Karpas-422 (cell line): ENCODE measurements at regions not wholly inside any gene's neighbourhood (a gene's known extent, or its start where the extent isn't known, plus 50 kb on each side); places are given as distances from the start of the nearest gene placed in this dataset.

Experiments
- DNase-seq: peaks from one replicate; pipeline ENCODE4 v3.0.0-alpha.2; 2015
- H2AFZ ChIP-seq: fragments of 200-600 bp; sonication (generic); 2 replicates; pipeline ENCODE4 v1.6.1; 2014; ENCODE audit warnings: antibody characterized with exemption, low read length, mixed read lengths
- H3K27ac ChIP-seq: fragments of 200-600 bp; sonication (generic); 2 replicates; pipeline ENCODE4 v1.5.1; 2014; ENCODE audit warnings: mild to moderate bottlenecking, low read length, moderate library complexity
- H3K27me3 ChIP-seq: fragments of 200-600 bp; sonication (generic); 2 replicates; pipeline ENCODE4 v1.6.1; 2014; ENCODE audit warnings: low read length, mixed read lengths
- H3K36me3 ChIP-seq: fragments of 200-600 bp; sonication (generic); 2 replicates; pipeline ENCODE4 v1.6.1; 2014; ENCODE audit warnings: low read length, mixed read lengths; ENCODE audit not compliant: insufficient read depth
- H3K4me1 ChIP-seq: fragments of 200-600 bp; sonication (generic); 2 replicates; pipeline ENCODE4 v1.6.1; 2014; ENCODE audit warnings: mild to moderate bottlenecking, low read length, mixed read lengths
- H3K4me2 ChIP-seq: fragments of 200-600 bp; sonication (generic); 2 replicates; pipeline ENCODE4 v1.6.1; 2014; ENCODE audit warnings: low read length, low read depth, mild to moderate bottlenecking; ENCODE audit not compliant: poor library complexity, severe bottlenecking
- H3K4me3 ChIP-seq: fragments of 200-600 bp; sonication (generic); 2 replicates; pipeline ENCODE4 v1.5.1; 2014; ENCODE audit warnings: mild to moderate bottlenecking, antibody characterized with exemption, low read length, mixed read lengths
- H3K79me2 ChIP-seq: fragments of 200-600 bp; sonication (generic); 2 replicates; pipeline ENCODE4 v1.6.1; 2014; ENCODE audit warnings: mild to moderate bottlenecking, low read length, mixed read lengths
- H3K9ac ChIP-seq: fragments of 200-600 bp; sonication (generic); 2 replicates; pipeline ENCODE4 v1.6.0; 2014; ENCODE audit warnings: low read length
- H3K9me2 ChIP-seq: fragments of 200-600 bp; sonication (generic), shearing (Covaris generic); replicated peaks from 2 replicates; pipeline ENCODE4 v1.6.0; 2014; ENCODE audit warnings: mild to moderate bottlenecking, low read length, moderate library complexity; ENCODE audit not compliant: insufficient read depth
- H3K9me3 ChIP-seq: fragments of 300-700, 200-600 bp; sonication (generic); 2 replicates; pipeline ENCODE4 v1.6.1; 2014; ENCODE audit warnings: low read length, mixed read lengths
- H4K20me1 ChIP-seq: fragments of 200-600 bp; sonication (generic); 2 replicates; pipeline ENCODE4 v1.6.1; 2014; ENCODE audit warnings: mild to moderate bottlenecking, antibody characterized with exemption, low read length, low read depth; ENCODE audit not compliant: insufficient read depth

- Histone ChIP-seq H3K27me3 (no peaks in the 10 kb centered on the region; the same call in 1 of the 2 replicates), H3K4me2 (no peak overlapping the region)
- no peak for DNase-seq
Measured at GRCh38 chr10:131022369-131022768, 289.2 kb downstream of the TCERG1L start.

GRCh38 chr10:131022981-131023380 is 288.5 kb downstream of the TCERG1L start:
- no peak overlapping the region for H3K4me3 ChIP-seq
- H3K79me2 ChIP-seq: no peaks in the 10 kb centered on the region
- no peaks in the 10 kb centered on the region for H3K9me2 ChIP-seq
- H4K20me1 ChIP-seq: no peaks in the 10 kb centered on the region
- no peak overlapping the region for H3K4me2 ChIP-seq
- no peaks in the 10 kb centered on the region for H3K36me3 ChIP-seq
- no peak overlapping the region for H2AFZ ChIP-seq
- H3K27ac ChIP-seq: no peak overlapping the region
- no peaks in the 10 kb centered on the region for H3K27me3 ChIP-seq
- no peak overlapping the region for H3K9ac ChIP-seq
- no peaks in the 10 kb centered on the region for H3K9me3 ChIP-seq
- no peaks in the 10 kb centered on the region for H3K4me1 ChIP-seq
- no peak for DNase-seq

More at GRCh38 chr10:131022369-131022768, 289.2 kb downstream of the TCERG1L start:
- H3K4me3 ChIP-seq: no peak overlapping the region
- H2AFZ ChIP-seq: no peak overlapping the region
- no peak overlapping the region for H3K9ac ChIP-seq
- no peaks in the 10 kb centered on the region for H3K79me2 ChIP-seq
- H3K9me2 ChIP-seq: no peaks in the 10 kb centered on the region
- H3K27ac ChIP-seq: no peak overlapping the region
- H3K36me3 ChIP-seq: no peaks in the 10 kb centered on the region
- no peaks in the 10 kb centered on the region for H3K9me3 ChIP-seq
- no peaks in the 10 kb centered on the region for H3K4me1 ChIP-seq
- no peaks in the 10 kb centered on the region for H4K20me1 ChIP-seq

- Histone ChIP-seq H3K79me2 (no peaks in the 10 kb centered on the region), H3K4me2 (no peak overlapping the region), H3K9me3 (no peaks in the 10 kb centered on the region), H3K27ac (no peak overlapping the region), H3K4me3 (no peak overlapping the region), H2AFZ (no peak overlapping the region), H4K20me1 (no peaks in the 10 kb centered on the region), H3K4me1 (no peaks in the 10 kb centered on the region), H3K9ac (no peak overlapping the region), H3K9me2 (no peaks in the 10 kb centered on the region), H3K27me3 (no peaks in the 10 kb centered on the region), H3K36me3 (no peaks in the 10 kb centered on the region)
- DNase-seq: no peak
Measured at GRCh38 chr10:131024259-131025131, 287.0 kb downstream of the TCERG1L start.

DNA sequence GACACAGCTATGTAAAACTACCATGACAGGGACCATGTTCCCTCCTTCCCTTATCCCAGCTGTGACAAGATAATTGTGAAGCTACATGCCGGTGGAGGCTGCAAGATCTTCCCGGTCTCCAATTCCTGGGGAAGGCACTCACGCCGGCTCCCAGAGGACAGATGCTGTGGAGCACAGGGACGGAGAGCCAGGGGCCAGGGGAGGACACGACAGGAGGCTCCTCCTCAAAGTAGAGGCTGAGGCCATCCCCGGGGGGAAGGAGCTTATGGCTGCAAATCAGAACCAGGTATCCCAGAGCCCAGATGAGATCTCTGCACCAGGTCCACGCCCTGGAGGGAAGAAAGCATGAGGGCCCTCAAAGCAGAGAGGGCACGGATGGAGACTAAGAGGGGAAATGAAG is 286.2 kb downstream of the TCERG1L start:
- Histone ChIP-seq H4K20me1 (no peaks in the 10 kb centered on the region), H3K79me2 (no peaks in the 10 kb centered on the region), H3K9ac (no peak overlapping the region), H3K4me1 (no peaks in the 10 kb centered on the region), H3K27ac (no peak overlapping the region), H2AFZ (no peak overlapping the region), H3K27me3 (no peaks in the 10 kb centered on the region), H3K4me2 (no peak overlapping the region), H3K4me3 (no peak overlapping the region), H3K36me3 (no peaks in the 10 kb centered on the region), H3K9me2 (no peaks in the 10 kb centered on the region), H3K9me3 (no peaks in the 10 kb centered on the region)
- DNase-seq: no peak

- no peaks in the 10 kb centered on the region for H3K79me2 ChIP-seq
- H3K9ac ChIP-seq: no peak overlapping the region
- H3K27ac ChIP-seq: no peak overlapping the region
- H2AFZ ChIP-seq: no peak overlapping the region
- H3K4me1 ChIP-seq: no peaks in the 10 kb centered on the region
- no peak overlapping the region for H3K4me2 ChIP-seq
- H3K4me3 ChIP-seq: no peak overlapping the region
- no peaks in the 10 kb centered on the region for H3K9me2 ChIP-seq
- no peak for DNase-seq
- H3K9me3 ChIP-seq: no peaks in the 10 kb centered on the region
- no peaks in the 10 kb centered on the region for H3K36me3 ChIP-seq
- no peaks in the 10 kb centered on the region for H4K20me1 ChIP-seq
- no peaks in the 10 kb centered on the region for H3K27me3 ChIP-seq
Measured at GRCh38 chr10:131027256-131027655, 284.3 kb downstream of the TCERG1L start.

DNA sequence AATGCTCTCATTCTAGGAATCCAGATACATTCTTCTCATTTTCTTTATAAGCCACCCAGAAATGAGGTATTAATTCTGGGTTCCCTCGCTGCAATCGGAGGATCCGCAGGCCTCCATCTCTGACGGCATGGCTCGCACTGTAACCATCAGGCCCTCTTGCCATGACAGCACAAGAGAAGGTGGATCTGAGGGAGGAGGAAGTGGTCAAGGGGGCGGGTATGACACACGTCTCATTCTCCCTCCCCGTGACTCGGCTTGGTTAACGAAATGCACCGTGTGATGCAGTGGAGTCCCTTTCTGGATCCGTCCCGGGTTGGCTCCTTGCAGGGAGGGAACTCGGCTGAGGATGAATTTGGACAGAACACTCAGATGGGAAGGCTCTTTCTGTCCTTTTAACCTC is 280.2 kb downstream of the TCERG1L start:
- H3K4me2 ChIP-seq: no peak overlapping the region
- no peaks in the 10 kb centered on the region for H3K9me2 ChIP-seq
- no peaks in the 10 kb centered on the region for H3K9me3 ChIP-seq
- no peak overlapping the region for H2AFZ ChIP-seq
- H3K27ac ChIP-seq: no peak overlapping the region
- H4K20me1 ChIP-seq: no peaks in the 10 kb centered on the region
- no peak overlapping the region for H3K4me3 ChIP-seq
- peaks cover 21% of the 10 kb centered on the region for H3K4me1 ChIP-seq
- H3K27me3 ChIP-seq: no peaks in the 10 kb centered on the region
- H3K9ac ChIP-seq: no peak overlapping the region
- H3K36me3 ChIP-seq: no peaks in the 10 kb centered on the region
- no peak for DNase-seq
- no peaks in the 10 kb centered on the region for H3K79me2 ChIP-seq

- H3K4me1 ChIP-seq: peaks cover 21% of the 10 kb centered on the region
- DNase-seq: no peak
- H3K79me2 ChIP-seq: no peaks in the 10 kb centered on the region
- no peaks in the 10 kb centered on the region for H3K27me3 ChIP-seq
- H4K20me1 ChIP-seq: no peaks in the 10 kb centered on the region
- no peak overlapping the region for H3K9ac ChIP-seq
- no peak overlapping the region for H3K4me2 ChIP-seq
- H3K4me3 ChIP-seq: no peak overlapping the region
- H3K27ac ChIP-seq: no peak overlapping the region
- H3K9me3 ChIP-seq: no peaks in the 10 kb centered on the region
- H3K36me3 ChIP-seq: no peaks in the 10 kb centered on the region
- no peak overlapping the region for H2AFZ ChIP-seq
- H3K9me2 ChIP-seq: no peaks in the 10 kb centered on the region
Measured at GRCh38 chr10:131032329-131033165, 279.0 kb downstream of the TCERG1L start.
